ENCODE measurements at regions not wholly inside any gene's neighbourhood (a gene's known extent, or its start where the extent isn't known, plus 50 kb on each side); places are given as distances from the start of the nearest gene placed in this dataset.

- no peak for DNase-seq
Observed at GRCh38 chr4:23660865-23661264, 229.0 kb downstream of the PPARGC1A start.

- no peak for DNase-seq
Observed at GRCh38 chr4:23654791-23655190, 235.1 kb downstream of the PPARGC1A start.

DNA sequence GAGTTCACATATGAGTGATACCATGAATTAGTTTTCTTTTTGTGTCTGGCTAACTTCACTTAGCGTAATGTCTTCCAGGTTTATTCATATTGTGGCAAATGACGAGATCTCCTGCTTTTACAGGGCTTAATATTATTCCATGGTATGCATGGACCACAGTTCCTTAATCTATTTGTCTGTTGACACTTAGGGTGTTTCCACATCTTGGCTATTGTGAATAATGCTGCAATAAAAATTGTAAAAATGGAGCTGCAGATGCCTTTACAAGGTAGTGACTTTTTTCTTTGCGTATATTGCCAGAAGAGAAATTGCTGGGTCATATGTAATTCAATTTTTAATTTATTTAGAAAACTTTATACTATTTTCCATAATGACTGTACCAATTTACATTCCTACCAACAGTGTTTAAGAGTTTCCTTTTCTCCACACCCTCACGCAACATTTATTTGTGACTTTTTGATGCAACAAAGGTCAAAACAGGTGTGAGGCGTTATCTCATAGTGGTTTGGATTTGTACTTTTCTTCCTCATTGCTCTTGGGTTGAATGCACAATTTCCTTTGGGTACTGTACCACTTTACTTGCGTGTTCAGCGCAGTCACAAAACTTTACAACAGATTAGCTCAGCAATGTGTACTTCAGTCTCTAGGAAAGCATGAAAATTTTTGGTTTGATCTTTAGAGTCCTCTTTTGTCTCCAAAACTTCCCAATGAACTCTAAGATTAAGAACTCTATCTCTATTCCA is 240.8 kb downstream of the PPARGC1A start:
- DNase-seq: no peak

- no peak for DNase-seq
Observed at GRCh38 chr4:23635468-23635867, 254.4 kb downstream of the PPARGC1A start.

DNA sequence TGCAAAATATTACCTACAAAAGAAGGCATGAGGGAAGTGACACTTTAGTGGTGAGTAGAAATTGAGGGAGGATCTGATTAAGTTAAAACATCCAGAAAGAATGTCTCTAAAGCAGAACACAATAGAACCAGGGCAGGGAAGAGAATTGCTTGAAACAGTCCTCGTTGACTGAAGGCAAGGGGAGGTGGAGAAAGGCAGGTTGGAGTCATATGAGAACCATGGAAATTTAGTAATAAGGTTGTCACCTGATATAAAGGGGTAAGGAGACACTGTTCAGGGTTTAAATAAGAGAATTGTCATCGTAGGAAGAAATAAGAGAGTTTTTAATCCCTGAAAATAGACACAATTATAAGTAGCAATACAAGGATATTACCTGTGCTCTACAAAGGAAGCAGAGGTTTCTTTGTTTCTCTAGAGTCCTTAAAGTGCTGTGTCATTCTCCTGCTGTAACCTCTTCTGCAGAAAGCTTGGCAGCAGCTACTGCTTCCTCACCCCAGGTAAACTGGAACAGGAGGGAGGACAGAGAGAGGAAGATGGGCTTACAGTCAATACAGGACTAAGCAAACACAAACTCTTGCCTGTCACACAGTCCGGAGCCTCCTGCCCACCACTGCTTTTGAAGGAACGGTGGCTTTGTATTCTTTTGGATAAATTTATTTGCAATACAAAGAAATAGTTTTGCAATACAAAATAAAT is 258.4 kb downstream of the PPARGC1A start:
- DNase-seq: no peak

GRCh38 chr4:23630110-23630509 is 259.7 kb downstream of the PPARGC1A start:
- DNase-seq: no peak

DNA sequence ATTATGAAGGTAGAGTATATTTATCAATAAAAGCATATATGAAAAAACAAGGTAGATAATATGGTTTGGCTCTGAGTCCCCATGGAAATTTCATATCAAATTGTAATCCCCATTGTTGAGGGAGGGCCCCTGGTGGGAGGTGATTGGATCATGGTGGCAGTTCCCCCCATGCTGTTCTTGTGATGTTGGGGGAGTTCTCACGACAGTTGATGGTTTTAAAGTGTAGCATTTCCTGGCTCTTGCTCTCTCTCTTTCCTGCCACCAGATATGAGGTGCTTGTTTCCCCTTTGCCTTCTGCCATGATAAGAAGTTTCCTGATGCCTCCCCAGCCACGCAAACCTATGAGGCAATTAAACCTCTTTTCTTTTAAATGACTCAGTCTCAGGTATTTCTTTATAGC is 260.4 kb downstream of the PPARGC1A start:
- DNase-seq: no peak

DNA sequence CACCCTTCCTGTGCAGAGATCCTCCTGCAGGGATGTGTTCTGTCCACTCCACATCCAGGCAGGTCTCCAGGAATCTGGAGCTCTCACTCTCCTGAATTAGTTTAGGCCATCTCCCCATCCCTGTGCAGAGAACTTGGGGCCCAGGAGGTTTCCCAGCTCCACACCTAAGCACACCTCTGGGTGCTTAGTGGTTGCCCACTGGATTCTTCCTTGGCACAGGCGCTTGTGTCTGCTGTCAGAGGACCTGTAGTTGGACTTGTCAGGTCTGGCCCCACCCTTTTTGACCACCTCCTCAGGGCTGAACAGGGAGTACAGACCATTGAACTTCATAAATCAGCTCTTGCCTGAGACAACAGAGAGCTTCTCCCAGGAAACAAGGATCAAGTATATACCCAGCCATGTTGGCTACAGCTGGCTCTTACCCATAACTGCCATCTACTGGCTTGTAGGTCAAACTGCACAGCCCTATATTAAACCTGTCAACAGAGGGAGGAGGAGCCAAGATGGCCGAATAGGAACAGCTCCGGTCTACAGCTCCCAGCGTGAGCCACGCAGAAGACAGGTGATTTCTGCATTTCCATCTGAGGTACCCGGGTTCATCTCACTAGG is 275.5 kb downstream of the PPARGC1A start:
- DNase-seq: peak; percentile 27

- DNase-seq: no peak
Observed at GRCh38 chr4:23613782-23614181, 276.1 kb downstream of the PPARGC1A start.

DNA sequence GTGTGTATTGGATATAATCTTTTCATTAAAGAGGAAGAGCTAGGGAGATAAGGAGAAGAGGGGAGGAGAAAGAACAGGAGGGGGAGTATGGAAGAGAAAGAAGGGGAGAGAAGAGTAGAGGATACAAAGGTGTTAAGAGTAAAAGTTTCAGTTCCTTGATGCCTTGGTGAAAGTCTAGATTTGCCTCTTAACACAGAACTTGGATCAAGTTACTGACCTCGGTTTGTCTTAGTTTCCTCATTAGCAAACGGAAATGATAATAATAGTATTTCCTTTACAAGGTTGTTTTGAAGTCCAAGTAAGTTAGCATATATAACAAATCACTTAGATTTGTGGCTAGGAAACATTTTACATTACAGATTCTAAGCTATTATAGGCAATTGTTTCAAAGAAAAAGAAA is 287.1 kb downstream of the PPARGC1A start:
- no peak for DNase-seq

GRCh38 chr4:23594125-23594524 is 295.7 kb downstream of the PPARGC1A start:
- DNase-seq: no peak

DNA sequence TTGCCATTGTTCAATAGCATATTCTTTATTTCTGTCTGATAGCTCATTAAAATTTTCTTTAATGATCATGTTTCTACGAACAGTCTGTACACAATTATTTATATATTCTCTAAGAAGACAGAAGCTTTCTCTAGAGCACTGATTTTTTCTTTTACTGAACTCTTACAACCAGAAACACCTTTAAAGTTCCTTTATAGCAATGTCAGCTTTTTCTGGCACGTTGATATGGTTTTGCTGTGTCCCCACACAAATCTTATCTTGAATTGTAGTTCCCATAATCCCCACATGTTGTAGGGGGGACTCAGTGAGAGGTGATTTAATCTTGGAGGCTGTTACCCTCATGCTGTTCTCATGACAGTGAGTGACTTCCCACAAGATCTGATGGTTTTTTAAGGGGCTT is 299.4 kb downstream of the PPARGC1A start:
- no peak for DNase-seq

DNA sequence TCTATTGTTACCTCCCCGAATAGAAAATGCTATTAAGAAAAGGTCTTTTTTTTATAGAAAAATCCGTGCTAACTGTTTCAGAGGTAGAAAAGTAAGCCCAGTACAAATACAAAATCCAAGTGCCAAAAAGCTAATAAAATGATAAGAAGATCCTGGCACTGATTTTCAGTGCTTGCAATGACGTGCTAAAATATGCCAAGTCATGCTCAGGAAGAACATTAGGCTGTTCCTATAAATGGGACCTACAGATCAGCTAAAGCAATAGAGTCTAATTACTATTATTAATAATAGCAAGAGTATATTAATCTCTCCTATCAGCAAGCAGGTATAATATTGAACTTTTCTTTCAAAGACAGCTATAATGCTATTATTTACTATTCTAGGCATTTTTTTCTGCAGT is 305.8 kb downstream of the PPARGC1A start:
- DNase-seq: no peak

GRCh38 chr4:23582671-23583070 is 307.2 kb downstream of the PPARGC1A start:
- no peak for DNase-seq

DNA sequence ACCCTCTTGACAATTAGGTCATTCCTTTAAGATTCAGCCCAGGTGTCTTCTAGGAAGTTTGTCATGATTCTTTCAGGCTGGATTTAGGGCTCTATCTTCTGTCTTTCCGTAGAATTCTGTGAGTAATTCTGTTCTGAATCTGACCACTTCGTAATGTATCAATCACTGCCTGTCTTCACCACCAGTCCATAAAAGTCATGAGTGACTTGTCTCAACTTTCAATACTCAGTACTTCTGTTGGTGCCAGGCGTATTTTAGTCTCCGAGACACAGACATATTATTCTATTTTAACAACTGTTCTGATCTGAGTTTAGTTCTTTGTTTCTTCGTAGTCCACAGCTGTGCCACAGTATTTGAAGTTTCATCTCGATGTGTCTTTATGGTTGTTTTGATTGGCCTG is 310.7 kb downstream of the PPARGC1A start:
- no peak for DNase-seq

DNA sequence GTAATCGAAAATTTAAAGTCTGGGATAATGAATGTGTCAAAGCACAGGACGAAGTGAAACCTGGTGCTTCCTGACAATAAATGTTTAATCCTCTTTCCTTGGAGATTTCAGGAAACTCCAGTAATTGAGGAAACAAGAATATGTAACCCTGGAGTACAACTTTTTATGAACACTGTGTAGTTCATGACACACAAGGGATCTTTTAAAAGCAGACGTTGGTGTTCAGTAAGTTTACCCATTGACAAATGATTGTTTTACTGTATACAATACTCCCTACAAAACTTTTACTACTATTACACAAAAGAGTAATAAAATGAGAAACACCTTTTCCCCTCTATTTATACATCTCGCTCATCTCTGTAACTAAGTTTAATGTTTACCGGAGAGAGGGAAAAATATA is 312.4 kb downstream of the PPARGC1A start:
- DNase-seq: no peak

GRCh38 chr4:23572382-23572781 is 317.5 kb downstream of the PPARGC1A start:
- DNase-seq: no peak

DNA sequence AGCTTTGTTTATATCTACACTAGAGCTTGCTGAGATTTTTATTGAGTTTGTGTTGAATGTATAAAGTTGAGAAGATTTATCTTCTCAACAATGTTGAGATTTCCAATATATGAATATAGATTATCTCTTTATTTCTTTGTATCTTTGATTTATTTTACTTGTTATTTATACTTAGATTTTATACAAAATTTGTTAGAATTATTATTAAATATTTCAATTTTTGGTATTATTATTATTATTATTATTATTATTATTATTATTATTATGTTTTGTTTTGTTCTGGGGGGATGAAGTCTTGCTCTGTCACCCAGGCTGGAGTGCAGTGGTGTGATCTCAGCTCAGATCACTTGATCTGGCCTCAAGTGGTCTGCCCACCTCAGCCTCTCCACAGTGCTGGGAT is 322.5 kb downstream of the PPARGC1A start:
- DNase-seq: no peak

GRCh38 chr4:23560748-23561147 is 329.1 kb downstream of the PPARGC1A start:
- no peak for DNase-seq

GRCh38 chr4:23558101-23558500 is 331.7 kb downstream of the PPARGC1A start:
- no peak for DNase-seq

GRCh38 chr4:23547601-23548000 is 342.2 kb downstream of the PPARGC1A start:
- DNase-seq: no peak

GRCh38 chr4:23547096-23547495 is 342.8 kb downstream of the PPARGC1A start:
- DNase-seq: no peak

- DNase-seq: no peak
Observed at GRCh38 chr4:23539969-23540569, 349.8 kb downstream of the PPARGC1A start.

GRCh38 chr4:23533859-23534258 is 356.0 kb downstream of the PPARGC1A start:
- DNase-seq: no peak
